DMS79 (cell line): ENCODE measurements at regions not wholly inside any gene's neighbourhood (a gene's known extent, or its start where the extent isn't known, plus 50 kb on each side); places are given as distances from the start of the nearest gene placed in this dataset.
"Not testable (repeated sequence)": the region's sequence is repeated elsewhere in the genome, so short reads cannot be mapped to it uniquely, and the experiment has no call there.

Experiments
- DNase-seq: peaks from one replicate; lab custom pipeline; 2025; lab: John Stamatoyannopoulos, UW

DNA sequence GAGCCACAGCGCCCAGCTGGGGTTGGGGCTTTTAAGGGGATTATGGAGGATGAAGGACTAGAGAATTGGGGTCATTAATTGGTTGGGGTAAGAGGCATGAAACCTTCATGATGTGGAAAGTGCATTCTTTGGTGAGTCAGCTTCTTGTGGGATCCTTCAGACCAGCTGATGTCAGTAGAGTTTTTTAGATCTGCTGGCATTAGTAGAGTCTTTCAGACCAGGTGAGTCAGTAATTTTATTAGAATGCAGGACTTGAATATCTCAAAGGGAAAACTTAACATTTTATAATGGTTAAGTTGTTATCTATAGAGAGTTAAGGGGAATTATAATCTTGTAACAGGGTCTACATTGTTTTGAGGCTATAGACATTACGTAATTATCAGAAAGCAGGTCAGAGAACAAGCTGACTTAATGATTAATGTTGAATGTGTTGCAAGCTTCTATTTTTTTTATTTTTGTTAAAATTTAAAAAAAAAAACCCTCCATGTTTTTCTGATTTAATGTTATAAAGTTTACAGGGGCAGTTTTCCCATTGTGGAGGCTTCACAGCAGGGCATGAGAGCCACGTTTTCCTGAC, 160.9 kb upstream of the FMN2 start:
- no peak for DNase-seq

GRCh38 chr1:239931341-239931740, 160.3 kb upstream of the FMN2 start:
- no peak for DNase-seq

DNA sequence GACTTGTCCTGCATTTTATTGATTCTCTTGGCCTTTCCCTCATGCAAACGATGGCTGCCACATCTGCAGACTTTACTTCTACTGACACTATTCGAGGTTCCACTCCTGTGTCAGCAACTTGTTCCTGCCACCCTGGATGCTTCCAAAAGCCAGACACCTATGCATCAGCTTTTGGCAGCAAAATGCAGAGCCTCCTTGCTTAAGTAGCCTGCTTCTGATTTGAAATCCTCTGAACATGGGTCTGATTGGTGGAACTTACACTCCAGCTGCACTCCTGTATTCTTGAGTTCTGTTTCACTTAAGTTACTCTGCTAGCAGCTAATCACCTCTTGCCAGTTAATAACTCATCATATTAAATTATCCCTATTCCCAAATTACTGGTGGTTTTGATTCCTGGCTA, 152.1 kb upstream of the FMN2 start:
- DNase-seq, result no peak

DNA sequence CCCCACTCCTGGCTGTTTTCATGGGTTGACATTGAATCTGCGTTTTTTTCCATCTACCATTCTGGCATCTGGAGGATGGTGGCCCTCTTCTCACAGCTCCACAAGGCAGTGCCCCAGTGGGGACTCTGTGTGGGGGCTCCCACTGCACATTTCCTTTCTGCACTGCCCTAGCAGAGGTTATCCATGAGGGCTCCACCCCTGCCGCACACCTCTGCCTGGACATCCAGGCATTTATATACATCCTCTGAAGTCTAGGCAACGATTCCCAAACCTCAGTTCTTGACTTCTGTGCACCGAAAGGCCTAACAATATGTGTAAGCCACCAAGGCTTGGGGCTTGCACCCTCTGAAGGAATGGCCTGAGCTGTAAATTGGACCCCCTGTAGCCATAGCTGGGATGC, 147.9 kb upstream of the FMN2 start:
- DNase-seq, result no peak

DNA sequence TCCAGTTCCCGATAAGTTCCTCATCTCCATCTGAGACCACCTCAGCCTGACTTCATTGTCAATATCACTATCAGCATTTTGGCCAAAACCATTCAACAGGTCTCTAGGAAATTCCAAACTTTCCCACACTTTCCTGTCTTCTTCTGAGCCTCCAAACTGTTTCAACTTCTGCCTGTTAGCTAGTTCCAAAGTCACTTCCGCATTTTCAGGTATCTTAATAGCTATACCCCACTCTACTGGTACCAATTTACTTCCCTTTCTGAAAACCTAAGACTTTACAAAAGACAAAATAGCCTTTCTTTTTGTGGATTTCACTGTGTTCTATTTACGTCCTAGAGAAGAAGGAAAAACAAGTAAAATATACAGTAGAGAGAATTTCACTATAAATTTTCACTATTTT, 147.0 kb upstream of the FMN2 start:
- DNase-seq, result no peak

DNA sequence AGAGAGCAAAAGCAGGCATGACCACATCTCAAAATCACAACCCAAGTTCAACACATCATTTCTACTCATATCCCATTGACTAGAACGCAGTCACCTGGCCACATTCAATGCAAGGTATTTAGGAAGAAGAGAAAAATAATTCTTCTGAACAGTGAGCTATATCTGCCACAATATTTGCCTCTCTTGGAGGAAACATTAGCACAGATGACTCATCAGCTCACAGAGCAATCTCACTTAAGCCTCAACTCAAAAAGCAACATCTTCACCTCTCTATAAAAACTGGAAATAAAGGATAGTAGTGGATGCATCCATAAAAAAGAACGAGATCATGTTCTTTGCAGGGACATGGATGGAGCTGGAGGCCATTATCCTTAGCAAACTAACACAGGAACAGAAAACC, 143.9 kb upstream of the FMN2 start:
- DNase-seq, result no peak

- peak; percentile 0 for DNase-seq
These were observed 140.1 kb upstream of the FMN2 start for GRCh38 chr1:239951511-239952140.

GRCh38 chr1:239952348-239953308, 139.1 kb upstream of the FMN2 start:
- DNase-seq, result no peak

DNA sequence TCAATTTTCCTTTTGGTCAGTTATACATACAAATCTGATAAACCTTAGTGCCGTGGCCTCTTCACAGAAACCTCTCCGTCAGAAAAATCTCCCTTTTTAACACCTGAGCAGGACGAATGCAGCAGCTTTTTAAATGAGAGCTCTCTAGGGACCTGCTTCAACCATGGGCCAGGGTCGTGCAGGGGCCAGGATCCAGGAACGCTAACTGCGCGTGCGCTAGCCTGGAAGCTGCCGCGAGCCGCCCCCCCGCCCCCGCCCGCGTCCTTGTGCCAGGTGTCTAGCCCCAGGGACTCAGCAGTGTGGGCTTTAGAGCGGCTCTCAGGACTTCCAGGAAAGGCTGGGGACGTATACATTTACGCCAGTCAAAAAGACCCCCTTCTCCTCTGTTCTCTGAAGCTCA, 136.8 kb upstream of the FMN2 start:
- no peak for DNase-seq

DNA sequence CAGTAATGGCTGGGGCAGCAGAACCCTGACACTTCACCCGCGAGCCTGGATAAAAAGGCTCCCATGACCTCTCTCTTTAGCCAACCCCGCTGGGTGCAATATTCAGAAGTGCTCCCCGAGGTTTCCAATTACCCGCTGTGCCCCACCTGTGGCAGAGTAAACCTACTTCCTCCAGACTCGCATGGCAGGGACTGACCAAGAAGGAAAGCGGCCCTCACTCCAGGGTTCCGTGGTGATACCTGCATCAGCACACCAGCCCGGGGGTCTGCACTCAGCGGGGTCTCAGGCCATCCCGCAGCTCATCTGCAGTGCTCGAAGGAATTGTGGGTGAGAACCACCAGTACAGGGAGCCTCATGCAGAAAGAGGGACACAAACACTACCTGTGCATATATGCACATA, 136.3 kb upstream of the FMN2 start:
- no peak for DNase-seq

DNA sequence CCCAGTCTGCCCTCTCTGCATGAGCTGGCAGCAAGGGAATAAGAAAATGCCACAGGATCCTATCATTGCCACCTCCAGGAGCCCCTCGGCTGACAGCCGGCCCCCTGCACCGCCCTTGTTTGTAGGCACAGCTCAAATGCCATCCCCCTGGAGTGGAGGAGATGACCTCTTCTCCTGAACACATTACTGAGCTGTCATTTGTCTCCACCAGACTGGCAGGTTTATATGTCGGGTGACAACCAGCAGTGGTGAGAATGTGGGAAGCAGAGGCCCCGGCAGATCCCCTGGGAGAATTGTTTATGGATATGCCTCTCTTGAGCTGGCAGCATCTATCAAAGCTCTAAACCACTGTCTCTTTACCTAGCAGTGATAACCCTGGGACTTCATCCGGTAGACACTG, 135.4 kb upstream of the FMN2 start:
- no peak for DNase-seq

DNA sequence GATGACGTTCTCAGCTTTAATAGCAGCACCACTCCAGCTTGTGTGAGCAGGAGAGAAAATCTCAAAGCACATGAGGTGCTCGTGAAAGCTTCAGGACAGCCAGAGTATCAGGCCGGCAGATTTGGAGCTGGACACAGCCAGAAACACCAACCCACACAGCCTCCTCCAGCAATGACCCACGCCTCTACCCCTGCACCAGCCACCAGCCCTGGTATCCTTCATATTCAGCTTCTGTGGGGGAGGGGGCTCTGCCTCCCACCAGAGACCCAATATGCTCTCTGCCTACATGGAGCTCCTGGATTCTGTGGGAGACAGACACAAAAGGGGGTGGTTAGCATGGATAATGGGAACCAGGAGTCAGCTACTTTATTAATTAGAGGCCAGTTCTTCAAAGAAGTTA, 133.6 kb upstream of the FMN2 start:
- no peak for DNase-seq

DNA sequence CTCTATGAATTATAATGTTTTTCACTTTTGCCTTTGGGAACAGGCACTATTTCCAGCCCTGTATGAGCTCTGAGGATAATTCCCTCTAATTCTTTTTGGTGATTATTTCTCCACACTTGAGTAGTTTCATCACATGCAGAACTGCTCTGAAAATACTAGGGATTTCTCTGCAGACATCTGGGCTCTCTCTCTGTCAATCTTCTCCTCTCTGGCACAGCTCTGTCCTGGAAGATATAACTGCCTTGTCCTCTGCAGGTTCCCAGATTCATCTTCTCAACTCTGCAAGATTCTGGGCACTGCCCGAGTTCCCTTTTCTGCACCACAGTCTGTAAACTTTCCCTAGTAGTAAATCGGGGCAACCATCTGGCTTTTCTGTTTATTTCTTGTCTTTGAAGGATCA, 131.3 kb upstream of the FMN2 start:
- DNase-seq, result no peak

GRCh38 chr1:239963856-239964255, 127.8 kb upstream of the FMN2 start:
- DNase-seq, result no peak

GRCh38 chr1:239976130-239976968, 115.3 kb upstream of the FMN2 start:
- no peak for DNase-seq

- DNase-seq, result no peak
These were observed 114.3 kb upstream of the FMN2 start for GRCh38 chr1:239977416-239977815.

DNA sequence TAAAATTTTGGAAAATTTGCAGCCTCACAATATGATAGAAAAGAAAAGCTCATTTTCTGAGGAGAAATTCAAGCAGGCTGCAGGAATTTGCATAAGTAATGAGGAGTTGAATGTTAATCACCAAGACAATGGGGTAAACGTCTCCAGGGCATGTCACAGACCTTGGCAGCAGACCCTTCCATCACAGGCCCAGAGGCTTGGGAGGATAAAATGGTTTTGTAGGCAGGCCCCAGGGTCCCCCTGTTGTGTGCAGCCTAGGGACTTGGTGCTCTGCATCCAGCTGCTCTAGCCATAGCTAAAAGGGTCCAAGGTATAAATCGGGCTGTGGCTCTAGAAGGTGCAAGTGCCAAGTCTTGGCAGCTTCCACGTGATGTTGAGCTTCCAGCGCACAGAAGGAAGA, 112.2 kb upstream of the FMN2 start:
- no peak for DNase-seq

DNA sequence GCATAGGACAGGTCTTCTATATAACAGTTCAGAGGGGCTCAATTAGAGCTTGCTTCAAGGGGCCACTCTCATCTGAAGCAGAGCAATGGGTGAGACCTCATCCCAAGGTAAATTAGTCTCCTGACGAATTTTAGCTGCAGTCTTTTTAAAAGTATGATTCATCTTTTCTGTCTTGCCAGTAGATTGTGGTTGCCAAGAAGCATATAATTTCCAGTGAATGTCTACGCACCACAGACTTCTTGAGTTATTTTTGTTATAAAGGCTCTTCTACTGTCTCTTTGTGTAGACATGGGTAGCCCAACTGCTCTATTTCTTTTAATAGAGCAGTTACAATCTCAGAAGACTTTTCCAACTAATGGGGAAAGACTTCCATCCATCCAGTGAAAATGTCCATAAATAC, 108.9 kb upstream of the FMN2 start:
- no peak for DNase-seq

- no peak for DNase-seq
These were observed 106.6 kb upstream of the FMN2 start for GRCh38 chr1:239985044-239985443.

DNA sequence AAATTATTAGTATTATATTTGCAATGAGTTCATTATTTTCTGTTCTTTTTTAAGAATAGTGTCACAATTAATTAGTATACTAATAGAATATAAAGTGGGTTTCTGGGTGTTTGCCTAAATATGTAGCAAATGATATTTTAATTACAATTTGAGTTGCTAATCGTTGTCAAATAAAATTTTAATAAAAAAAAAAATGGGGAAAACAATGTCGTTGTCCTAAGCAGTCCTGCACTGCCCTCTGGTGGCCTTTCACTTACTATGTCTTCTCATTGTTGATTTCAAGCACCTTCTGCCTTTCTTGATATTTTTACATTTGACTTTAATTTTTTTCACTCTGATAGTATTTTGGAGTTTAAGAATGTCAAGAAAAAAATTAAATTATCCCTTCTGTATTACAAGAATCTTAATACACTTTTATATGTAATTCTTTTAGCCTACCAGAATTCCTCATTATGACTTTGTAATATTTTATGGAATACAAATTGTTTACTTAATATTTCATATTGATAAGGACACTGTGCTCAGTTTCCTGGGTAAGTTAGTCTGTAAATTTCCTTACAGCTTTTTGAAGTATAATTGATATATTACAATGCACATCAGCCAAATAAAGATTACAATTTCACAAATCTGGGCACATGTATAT, 104.5 kb upstream of the FMN2 start:
- DNase-seq, result no peak

GRCh38 chr1:239989990-239990389, 101.7 kb upstream of the FMN2 start:
- no peak for DNase-seq

GRCh38 chr1:239992566-239992965, 99.1 kb upstream of the FMN2 start:
- DNase-seq, result not testable (repeated sequence)
